ENCODE measurements at regions not wholly inside any gene's neighbourhood (a gene's known extent, or its start where the extent isn't known, plus 50 kb on each side); places are given as distances from the start of the nearest gene placed in this dataset.

- intact Hi-C loops (cut with DNase I): no loop called here
- H3K4me1 ChIP-seq: no peaks in the 10 kb centered on the region
- ATAC-seq: no peak
- TF ChIP-seq CTCF (IDR thresholded peaks at IDR 0.05): no peak
- H3K27ac ChIP-seq: no peak overlapping the region
- no peaks in the 10 kb centered on the region for H3K9me3 ChIP-seq
- DNase-seq: no peak
- no peaks in the 10 kb centered on the region for H3K27me3 ChIP-seq
- H3K4me3 ChIP-seq: no peak overlapping the region
- H3K36me3 ChIP-seq: no peaks in the 10 kb centered on the region
Measured at GRCh38 chr2:15706424-15706823, 114.8 kb downstream of the DDX1 start.

- H3K27me3 ChIP-seq: no peaks in the 10 kb centered on the region
- ATAC-seq: no peak
- no peak for DNase-seq
Measured at GRCh38 chr2:15706986-15707632, 115.4 kb downstream of the DDX1 start.

GRCh38 chr2:15708161-15708560 is 116.5 kb downstream of the DDX1 start:
- Histone ChIP-seq H3K27ac (no peak overlapping the region), H3K4me1 (no peaks in the 10 kb centered on the region), H3K9me3 (no peaks in the 10 kb centered on the region), H3K4me3 (no peak overlapping the region), H3K27me3 (no peaks in the 10 kb centered on the region), H3K36me3 (no peaks in the 10 kb centered on the region)
- DNase-seq (no peak), ATAC-seq (no peak)
- intact Hi-C loops (cut with DNase I): no loop called here
- no peak for TF ChIP-seq CTCF (IDR thresholded peaks at IDR 0.05)

More at GRCh38 chr2:15706986-15707632, 115.4 kb downstream of the DDX1 start:
- Histone ChIP-seq H3K27ac (no peak overlapping the region), H3K4me1 (no peaks in the 10 kb centered on the region), H3K4me3 (no peak overlapping the region), H3K9me3 (no peaks in the 10 kb centered on the region), H3K36me3 (no peaks in the 10 kb centered on the region)
- intact Hi-C loops (cut with DNase I): no loop called here
- no peak for TF ChIP-seq CTCF (IDR thresholded peaks at IDR 0.05)

GRCh38 chr2:15708865-15709820 is 117.5 kb downstream of the DDX1 start:
- Histone ChIP-seq H3K4me1 (no peaks in the 10 kb centered on the region), H3K27ac (peak overlapping the region; percentile 17), H3K27me3 (no peaks in the 10 kb centered on the region), H3K36me3 (no peaks in the 10 kb centered on the region), H3K9me3 (no peaks in the 10 kb centered on the region), H3K4me3 (no peak overlapping the region)
- TF ChIP-seq CTCF (IDR thresholded peaks at IDR 0.05): no peak
- ATAC-seq (peak; percentile 22), DNase-seq (no peak)
- intact Hi-C loops (cut with DNase I): no loop called here

- no peak for DNase-seq
Measured at GRCh38 chr2:15711126-15711860, 119.6 kb downstream of the DDX1 start.

More at GRCh38 chr2:15711126-15711860, 119.6 kb downstream of the DDX1 start:
- no peak overlapping the region for H3K4me3 ChIP-seq
- TF ChIP-seq CTCF (IDR thresholded peaks at IDR 0.05): no peak
- no peaks in the 10 kb centered on the region for H3K9me3 ChIP-seq
- H3K4me1 ChIP-seq: no peaks in the 10 kb centered on the region
- no peaks in the 10 kb centered on the region for H3K27me3 ChIP-seq
- no peak overlapping the region for H3K27ac ChIP-seq
- intact Hi-C loops (cut with DNase I): no loop called here
- no peaks in the 10 kb centered on the region for H3K36me3 ChIP-seq
- ATAC-seq: no peak

All from upper lobe of right lung (tissue), 1 donor.